ENCODE measurements at regions not wholly inside any gene's neighbourhood (a gene's known extent, or its start where the extent isn't known, plus 50 kb on each side); places are given as distances from the start of the nearest gene placed in this dataset.

DNA sequence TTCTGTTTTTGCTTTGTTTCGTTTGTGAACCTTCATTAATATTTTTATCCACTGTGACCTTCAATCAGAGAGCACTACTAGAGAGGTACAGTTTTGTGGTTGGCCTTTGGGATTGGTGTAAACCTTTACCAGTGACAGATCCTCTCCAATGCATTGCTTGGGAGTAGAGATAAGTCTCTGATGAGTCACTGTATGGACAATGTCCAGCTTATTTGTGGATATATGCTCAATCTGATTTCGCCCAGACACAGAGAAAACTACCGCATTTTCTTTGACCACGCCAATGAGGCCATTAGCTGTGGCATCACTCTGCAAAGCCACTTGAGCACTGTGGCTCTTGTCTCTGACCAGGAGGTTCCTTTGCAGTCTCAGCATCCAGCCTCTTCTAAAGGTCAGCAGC lies 964.7 kb downstream of the TUSC7 start:
- DNase-seq (ENCODE audit: low read depth in 4 of 4, low spot score in 3 of 4) = no peak

DNA sequence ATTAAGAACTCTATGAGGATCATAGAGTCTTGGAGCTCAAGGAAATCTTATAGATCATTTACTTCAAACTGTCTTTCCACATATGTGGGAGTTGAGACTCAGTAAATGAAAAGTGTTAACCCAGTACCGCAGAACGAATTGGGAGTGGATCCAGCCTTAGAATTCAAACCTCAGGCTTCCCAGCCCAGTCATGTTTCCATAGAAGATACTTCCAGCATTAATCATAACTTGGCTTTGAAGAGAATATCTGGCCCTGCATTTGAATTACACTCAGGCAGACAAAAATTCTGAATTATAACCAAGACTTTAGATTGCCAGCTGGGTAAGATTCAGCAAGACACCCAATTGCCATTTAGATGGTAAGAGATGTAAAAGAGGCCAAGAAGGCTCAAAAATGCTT lies 972.0 kb downstream of the TUSC7 start:
- no peak for DNase-seq (ENCODE audit: low read depth in 4 of 4, low spot score in 3 of 4)

GRCh38 chr3:117687096-117687495 lies 977.5 kb downstream of the TUSC7 start:
- no peak for DNase-seq (ENCODE audit: low read depth in 4 of 4, low spot score in 3 of 4)

GRCh38 chr3:117688583-117688982 lies 979.0 kb downstream of the TUSC7 start:
- DNase-seq (ENCODE audit: low read depth in 4 of 4, low spot score in 3 of 4) = no peak

DNA sequence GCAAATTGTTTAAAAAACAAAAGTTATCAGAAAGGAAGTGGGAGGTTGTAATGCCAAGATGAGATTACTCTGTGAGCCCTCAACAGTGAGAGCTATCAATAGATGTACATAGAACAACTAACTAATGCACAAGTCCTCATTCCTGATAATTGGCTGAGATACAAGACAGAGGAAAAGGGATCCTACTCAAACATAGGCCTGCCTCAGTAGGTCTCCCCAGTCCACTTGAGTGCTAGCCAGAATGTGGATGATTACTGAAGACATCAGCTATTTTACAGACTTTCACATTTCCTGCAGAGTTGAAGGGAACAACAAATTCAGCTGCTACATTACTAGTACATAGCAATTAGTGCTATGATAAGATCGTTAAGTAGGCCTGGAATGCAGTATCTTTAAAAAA lies 981.9 kb downstream of the TUSC7 start:
- no peak for DNase-seq (ENCODE audit: low read depth in 4 of 4, low spot score in 3 of 4)

DNA sequence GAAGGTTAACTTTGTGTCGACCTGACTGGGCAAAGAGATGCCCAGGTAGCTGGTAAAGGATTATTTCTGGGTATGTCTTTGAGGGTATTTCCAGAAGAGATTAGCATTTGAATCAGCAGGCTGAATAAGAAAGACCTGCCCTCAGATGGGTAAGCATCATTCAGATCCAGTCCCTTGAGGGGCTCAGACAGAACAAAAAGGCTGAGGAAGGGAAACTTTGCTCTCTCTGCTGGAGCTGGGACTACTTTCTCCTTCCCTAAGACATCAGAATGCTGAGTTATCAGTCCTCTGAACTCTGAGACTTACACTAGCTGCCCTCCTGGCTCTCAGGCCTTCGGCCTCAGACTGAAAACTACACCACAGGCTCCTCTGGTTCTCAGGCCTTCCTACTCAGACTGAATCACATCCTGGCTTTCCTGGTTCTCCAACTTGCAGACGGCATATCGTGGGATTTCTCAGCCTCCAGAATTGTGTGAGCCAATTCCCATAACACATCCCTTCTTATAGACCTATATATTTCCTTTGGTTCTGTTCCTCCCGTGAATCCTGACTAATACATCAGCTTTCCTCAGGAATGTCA lies 982.9 kb downstream of the TUSC7 start:
- no peak for DNase-seq (ENCODE audit: low read depth in 4 of 4, low spot score in 3 of 4)

DNA sequence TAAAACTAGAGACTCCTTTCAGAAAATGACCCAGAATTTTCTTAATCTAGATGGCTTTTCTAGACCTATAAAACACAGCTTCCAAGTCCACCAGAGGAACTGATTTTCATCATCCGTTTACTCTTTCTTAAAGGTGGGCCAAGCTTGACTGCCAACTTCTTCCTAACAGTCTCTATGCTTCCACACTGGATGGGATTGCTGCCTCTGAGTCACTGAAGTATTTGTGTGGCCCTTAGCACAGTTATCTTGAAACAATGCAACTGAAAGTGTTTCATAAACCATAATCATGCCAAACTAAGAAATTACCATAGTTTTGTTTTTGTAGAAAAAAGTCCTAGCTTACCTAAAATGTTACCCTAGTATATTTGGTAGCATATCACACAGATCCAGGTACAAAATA lies 985.7 kb downstream of the TUSC7 start:
- DNase-seq (ENCODE audit: low read depth in 4 of 4, low spot score in 3 of 4) = no peak

GRCh38 chr3:117695871-117696645 lies 986.5 kb downstream of the TUSC7 start:
- DNase-seq (ENCODE audit: low read depth in 4 of 4, low spot score in 3 of 4) = no peak

GRCh38 chr3:117696851-117697407 lies 987.4 kb downstream of the TUSC7 start:
- no peak for DNase-seq (ENCODE audit: low read depth in 4 of 4, low spot score in 3 of 4)

GRCh38 chr3:117699058-117699457 lies 989.5 kb downstream of the TUSC7 start:
- no peak for DNase-seq (ENCODE audit: low read depth in 4 of 4, low spot score in 3 of 4)

DNA sequence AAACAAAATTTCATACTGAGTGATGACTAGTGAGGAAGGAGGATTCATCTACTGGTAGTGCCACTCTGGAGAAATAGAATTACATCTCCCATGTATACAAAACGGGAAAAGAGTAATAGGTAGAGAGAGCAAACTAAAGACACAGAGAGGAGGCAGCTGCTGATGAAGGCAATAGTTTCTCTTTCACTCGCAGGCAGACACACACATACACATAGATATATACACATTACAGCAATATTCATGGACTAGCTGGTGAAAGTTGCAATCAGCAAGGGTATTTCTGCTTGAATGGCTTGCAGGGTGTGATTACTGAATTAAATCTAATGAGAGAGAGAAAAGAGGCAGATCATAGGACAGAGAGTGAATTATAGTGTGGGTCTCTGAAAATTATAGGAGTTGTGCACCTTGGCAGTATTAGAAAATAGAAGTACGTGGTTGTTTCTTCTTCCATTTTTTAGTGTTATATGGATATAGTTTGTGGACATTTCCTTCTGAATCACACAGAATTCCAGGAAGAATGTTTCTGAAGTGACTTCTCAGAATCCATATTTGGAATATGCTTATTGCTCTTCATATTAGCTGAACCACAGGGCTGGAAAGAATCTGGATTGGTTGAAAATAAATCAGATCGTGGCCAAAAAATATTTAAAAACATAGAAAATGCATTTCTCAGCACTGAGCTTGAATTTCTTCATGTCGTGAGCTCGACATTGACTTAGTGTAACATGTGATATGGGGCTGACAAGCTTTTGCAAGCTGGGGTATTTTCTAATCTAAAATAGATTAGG lies 991.2 kb downstream of the TUSC7 start:
- DNase-seq (ENCODE audit: low read depth in 4 of 4, low spot score in 3 of 4) = no peak

DNA sequence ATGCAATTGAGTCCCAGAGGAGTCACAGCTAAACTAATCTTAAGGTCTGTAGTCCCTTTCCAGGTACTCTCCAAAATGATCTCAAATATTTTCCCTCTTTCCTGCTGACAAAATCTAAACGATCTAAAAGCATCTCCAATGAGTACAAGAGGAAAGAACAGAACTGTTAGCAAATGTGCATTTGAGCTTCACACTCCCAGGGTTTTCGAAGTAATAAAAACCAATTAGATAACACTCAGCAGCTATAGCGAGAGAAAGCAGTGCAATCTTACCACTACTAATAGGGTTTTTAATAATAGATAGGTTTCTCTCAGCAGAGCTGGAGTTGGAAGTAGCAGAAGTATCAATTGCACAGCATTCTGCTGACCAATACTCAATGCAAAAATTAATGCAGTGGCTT lies 995.4 kb downstream of the TUSC7 start:
- DNase-seq (ENCODE audit: low read depth in 4 of 4, low spot score in 3 of 4) = no peak

- no peak for DNase-seq (ENCODE audit: low read depth in 4 of 4, low spot score in 3 of 4)
These were observed 996.5 kb downstream of the TUSC7 start for GRCh38 chr3:117706037-117706436.

- DNase-seq (ENCODE audit: low read depth in 4 of 4, low spot score in 3 of 4) = no peak
These were observed 997.2 kb downstream of the TUSC7 start for GRCh38 chr3:117706756-117707155.

DNA sequence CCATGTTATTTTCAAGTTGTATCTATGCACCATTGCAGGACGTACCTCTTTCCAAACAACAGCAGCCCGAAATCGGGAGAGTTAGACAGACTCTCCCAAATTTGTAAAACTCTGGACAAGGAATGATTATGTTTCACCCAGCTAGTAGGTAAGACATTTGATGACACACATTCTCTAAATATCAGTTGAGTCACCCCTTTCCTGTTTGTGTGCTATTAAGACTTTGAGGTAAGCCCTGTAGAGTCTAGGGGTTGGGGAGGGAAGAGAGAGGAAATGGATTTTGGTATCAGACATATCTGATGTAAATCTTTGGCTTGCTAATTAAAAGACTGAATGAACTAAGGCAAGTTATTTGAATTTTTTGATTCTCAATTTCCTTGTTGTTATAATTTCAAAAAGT lies 999.0 kb downstream of the TUSC7 start:
- no peak for DNase-seq (ENCODE audit: low read depth in 4 of 4, low spot score in 3 of 4)

DNA sequence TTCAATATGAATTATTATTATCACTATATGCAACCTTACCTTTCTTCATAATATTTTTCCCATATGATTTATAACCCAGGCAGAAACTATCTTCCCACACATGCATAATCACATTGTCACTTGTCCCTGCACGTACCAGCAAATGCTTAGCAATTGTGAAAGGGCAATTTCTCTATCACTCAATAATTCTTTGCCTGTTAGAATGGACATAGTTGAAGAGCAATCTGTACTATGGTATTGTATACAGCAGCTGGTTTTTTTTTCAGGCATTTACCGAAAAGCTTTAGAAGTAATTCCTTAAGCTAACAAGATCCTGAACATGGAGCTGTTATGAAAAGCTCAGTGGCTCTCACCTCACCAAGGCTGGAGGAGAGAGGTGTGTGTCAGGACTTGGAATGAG lies 999.5 kb downstream of the TUSC7 start:
- DNase-seq (ENCODE audit: low read depth in 4 of 4, low spot score in 3 of 4) = no peak

DNA sequence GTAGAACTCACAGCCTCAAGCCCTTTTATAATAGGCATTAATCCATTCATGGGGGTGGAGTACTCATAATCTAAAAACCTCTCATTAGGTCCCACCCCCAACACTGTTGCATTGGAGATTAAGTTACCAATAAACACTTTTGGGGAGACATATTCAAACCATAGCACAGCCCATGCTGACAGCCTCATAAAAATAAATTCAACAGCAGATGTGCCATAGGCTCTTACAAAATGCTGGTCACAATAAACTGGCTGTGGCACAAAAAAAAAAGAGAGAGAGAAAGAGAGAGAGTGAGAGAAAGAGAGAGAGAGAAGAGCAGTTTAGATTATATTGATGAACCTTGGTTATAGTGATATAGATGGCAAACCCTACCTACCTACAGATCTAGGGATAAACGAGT lies 1000.9 kb downstream of the TUSC7 start:
- DNase-seq (ENCODE audit: low read depth in 4 of 4, low spot score in 3 of 4) = no peak

- no peak for DNase-seq (ENCODE audit: low read depth in 4 of 4, low spot score in 3 of 4)
These were observed 1009.8 kb downstream of the TUSC7 start for GRCh38 chr3:117719316-117719926.

DNA sequence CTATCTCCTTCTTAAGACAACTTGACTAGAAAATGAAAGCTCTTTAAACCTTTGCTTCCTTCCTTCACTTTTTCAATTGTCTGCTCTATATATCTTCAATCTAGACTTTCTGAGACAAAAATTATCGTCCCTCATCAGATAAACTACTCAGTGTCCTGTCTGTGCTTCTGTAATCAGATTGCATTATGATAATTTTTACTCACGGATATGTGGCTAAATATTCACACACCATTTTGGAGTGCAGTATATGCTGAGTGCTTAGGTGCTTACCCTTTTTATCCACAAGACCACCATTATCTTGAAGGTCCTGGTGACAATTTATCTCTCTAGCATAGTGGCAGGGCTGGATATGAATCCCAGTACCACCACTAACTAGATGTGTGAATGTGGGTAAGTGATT lies 1012.3 kb downstream of the TUSC7 start:
- DNase-seq (ENCODE audit: low read depth in 4 of 4, low spot score in 3 of 4) = no peak

DNA sequence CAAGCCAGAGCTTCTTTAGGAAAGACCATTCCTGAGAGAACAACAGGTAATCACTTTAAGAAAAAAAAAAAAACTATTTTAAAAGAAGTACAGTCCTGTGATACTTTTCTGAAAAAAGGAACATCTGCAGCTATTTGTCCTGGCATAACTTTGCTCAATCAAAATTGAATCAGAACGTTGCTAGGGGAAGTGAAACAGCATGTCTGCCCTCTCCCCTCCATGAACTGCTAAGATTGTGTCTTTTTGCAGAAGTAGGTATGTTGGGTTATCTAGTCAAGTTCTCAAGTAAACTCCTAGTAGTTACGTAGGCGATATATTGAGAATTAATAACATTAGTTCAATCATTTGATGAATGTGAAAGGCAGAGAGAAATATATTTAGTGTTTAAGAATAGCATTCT lies 1013.3 kb downstream of the TUSC7 start:
- no peak for DNase-seq (ENCODE audit: low read depth in 4 of 4, low spot score in 3 of 4)

- no peak for DNase-seq (ENCODE audit: low read depth in 4 of 4, low spot score in 3 of 4)
These were observed 1014.2 kb downstream of the TUSC7 start for GRCh38 chr3:117723825-117724224.

Data from left renal pelvis (tissue), 4 donors.